PFSK-1 (cell line): ENCODE measurements at regions not wholly inside any gene's neighbourhood (a gene's known extent, or its start where the extent isn't known, plus 50 kb on each side); places are given as distances from the start of the nearest gene placed in this dataset.

Experiments
- FOXP2 ChIP-seq: optimal IDR thresholded peaks from 2 replicates; pipeline ENCODE3; 2011; ENCODE audit warnings: borderline replicate concordance, control low read depth, inconsistent platforms; ENCODE audit not compliant: insufficient read depth; ENCODE audit errors: extremely low read length, extremely low read depth
- POLR2AphosphoS5 ChIP-seq: IDR thresholded peaks from 2 replicates; pipeline ENCODE4 v1.6.1; 2012; ENCODE audit warnings: low read depth, mild to moderate bottlenecking, control low read depth, low read length, moderate library complexity
- SIN3A ChIP-seq: IDR thresholded peaks from 2 replicates; pipeline ENCODE4 v1.6.1; 2012; ENCODE audit warnings: mild to moderate bottlenecking, low read length, moderate library complexity, borderline replicate concordance; ENCODE audit not compliant: insufficient read depth
- TAF1 ChIP-seq: IDR thresholded peaks from 2 replicates; pipeline ENCODE4 v1.6.1; 2012; ENCODE audit warnings: low read length, control low read depth, borderline replicate concordance; ENCODE audit not compliant: insufficient read depth
- TF ChIP-seq, protein P1 (sequence below), 2 experiments: IDR thresholded peaks; 2 replicates each; pipeline versions ENCODE4 v1.6.1 to v1.8.0; 2011 to 2012; ENCODE audit warnings: low read depth in 2 of 2, low read length in 2 of 2, control low read depth in 1 of 2, inconsistent platforms in 1 of 2, mild to moderate bottlenecking in 1 of 2, moderate library complexity in 1 of 2; ENCODE audit not compliant: insufficient read depth in 1 of 2

GRCh38 chr5:125226825-125227224, 480.4 kb upstream of the ZNF608 start:
- TF ChIP-seq TAF1 = no peak
- no peak for TF ChIP-seq FOXP2
- no peak for TF ChIP-seq POLR2AphosphoS5

DNA sequence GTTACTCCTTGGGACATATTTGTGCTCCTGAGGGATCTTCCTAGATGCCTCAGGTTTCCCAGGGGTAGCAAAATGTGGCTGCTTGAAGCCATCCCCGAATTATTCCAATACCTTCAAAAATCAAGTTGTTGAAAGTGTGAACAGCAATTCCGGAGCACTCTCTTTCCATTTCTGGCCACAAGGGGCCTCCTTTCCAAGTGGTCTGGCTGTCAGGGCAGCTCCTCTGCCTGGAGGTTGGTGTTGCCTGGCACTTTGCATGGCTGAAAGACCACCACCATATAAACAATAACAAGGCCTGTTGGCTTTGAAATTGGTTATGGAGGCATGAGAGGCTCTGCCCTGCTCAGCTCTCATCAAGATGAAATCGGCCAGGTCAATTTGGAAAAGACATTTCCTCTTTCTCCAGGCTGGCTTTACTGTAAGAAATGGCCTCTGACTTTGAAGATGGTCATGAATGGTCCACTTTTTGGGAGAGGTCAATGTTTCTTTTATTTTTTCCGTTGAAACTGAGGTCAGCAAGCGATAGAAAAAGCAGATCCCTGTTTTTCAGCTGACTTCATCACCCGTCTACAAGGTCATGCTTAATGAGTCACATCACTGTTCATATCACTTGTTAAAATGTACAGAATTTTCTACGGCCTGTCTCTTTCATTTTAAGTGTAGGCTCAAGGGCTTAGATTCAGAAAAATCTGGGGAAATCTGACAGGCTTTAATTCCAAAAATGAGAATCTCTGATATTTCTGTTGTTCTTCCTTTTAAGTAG, 481.1 kb upstream of the ZNF608 start:
- no peak for TF ChIP-seq TAF1
- no peak for TF ChIP-seq SIN3A
- no peak for TF ChIP-seq POLR2AphosphoS5
- peak; percentile 22 for TF ChIP-seq FOXP2
- TF ChIP-seq, protein P1, sequence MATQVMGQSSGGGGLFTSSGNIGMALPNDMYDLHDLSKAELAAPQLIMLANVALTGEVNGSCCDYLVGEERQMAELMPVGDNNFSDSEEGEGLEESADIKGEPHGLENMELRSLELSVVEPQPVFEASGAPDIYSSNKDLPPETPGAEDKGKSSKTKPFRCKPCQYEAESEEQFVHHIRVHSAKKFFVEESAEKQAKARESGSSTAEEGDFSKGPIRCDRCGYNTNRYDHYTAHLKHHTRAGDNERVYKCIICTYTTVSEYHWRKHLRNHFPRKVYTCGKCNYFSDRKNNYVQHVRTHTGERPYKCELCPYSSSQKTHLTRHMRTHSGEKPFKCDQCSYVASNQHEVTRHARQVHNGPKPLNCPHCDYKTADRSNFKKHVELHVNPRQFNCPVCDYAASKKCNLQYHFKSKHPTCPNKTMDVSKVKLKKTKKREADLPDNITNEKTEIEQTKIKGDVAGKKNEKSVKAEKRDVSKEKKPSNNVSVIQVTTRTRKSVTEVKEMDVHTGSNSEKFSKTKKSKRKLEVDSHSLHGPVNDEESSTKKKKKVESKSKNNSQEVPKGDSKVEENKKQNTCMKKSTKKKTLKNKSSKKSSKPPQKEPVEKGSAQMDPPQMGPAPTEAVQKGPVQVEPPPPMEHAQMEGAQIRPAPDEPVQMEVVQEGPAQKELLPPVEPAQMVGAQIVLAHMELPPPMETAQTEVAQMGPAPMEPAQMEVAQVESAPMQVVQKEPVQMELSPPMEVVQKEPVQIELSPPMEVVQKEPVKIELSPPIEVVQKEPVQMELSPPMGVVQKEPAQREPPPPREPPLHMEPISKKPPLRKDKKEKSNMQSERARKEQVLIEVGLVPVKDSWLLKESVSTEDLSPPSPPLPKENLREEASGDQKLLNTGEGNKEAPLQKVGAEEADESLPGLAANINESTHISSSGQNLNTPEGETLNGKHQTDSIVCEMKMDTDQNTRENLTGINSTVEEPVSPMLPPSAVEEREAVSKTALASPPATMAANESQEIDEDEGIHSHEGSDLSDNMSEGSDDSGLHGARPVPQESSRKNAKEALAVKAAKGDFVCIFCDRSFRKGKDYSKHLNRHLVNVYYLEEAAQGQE (IDR thresholded peaks at IDR 0.05; ENCODE audit: insufficient read depth in 1 of 2, low read depth in 2 of 2, low read length in 2 of 2) = no peak

- TF ChIP-seq SIN3A (no peak), TAF1 (no peak), POLR2AphosphoS5 (no peak), FOXP2 (no peak)
- TF ChIP-seq, protein P1 (IDR thresholded peaks at IDR 0.05; ENCODE audit: insufficient read depth in 1 of 2, low read depth in 2 of 2, low read length in 2 of 2) = no peak
Observed at GRCh38 chr5:125228363-125229070, 482.1 kb upstream of the ZNF608 start.

DNA sequence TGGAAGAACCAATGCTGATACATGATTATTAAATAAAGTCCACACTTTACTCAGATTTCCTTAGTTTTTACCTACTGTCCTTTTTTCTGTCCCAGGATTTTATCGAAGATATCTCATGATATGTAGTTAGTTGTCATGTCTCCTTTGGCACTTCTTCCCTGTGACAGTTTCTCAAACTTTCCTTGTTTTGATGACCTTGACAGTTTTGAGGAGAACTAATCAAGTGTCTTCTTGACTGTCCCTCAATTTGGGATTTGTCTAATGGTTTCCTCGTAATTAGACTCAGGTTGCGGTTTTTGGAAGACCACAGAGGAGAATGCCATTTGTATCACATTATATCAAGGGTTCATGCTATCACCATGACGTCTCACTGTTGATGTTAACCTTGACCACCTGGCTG, 483.1 kb upstream of the ZNF608 start:
- TF ChIP-seq TAF1 (no peak), POLR2AphosphoS5 (no peak), SIN3A (no peak), FOXP2 (no peak)
- TF ChIP-seq, protein P1 (IDR thresholded peaks at IDR 0.05; ENCODE audit: insufficient read depth in 1 of 2, low read depth in 2 of 2, low read length in 2 of 2) = no peak

GRCh38 chr5:125232779-125233230, 486.4 kb upstream of the ZNF608 start:
- TF ChIP-seq FOXP2 = no peak
- 0 out of 2 replicates have a peak, but pooled peaks have one; percentile 17 for TF ChIP-seq SIN3A
- peak; percentile 13; the same call in 1 of the 2 replicates for TF ChIP-seq TAF1
- TF ChIP-seq, protein P1 (IDR thresholded peaks at IDR 0.05; ENCODE audit: insufficient read depth in 1 of 2, low read depth in 2 of 2, low read length in 2 of 2) = no peak
- no peak; the same call in 1 of the 2 replicates for TF ChIP-seq POLR2AphosphoS5
